ENCODE measurements at regions not wholly inside any gene's neighbourhood (a gene's known extent, or its start where the extent isn't known, plus 50 kb on each side); places are given as distances from the start of the nearest gene placed in this dataset.

DNA sequence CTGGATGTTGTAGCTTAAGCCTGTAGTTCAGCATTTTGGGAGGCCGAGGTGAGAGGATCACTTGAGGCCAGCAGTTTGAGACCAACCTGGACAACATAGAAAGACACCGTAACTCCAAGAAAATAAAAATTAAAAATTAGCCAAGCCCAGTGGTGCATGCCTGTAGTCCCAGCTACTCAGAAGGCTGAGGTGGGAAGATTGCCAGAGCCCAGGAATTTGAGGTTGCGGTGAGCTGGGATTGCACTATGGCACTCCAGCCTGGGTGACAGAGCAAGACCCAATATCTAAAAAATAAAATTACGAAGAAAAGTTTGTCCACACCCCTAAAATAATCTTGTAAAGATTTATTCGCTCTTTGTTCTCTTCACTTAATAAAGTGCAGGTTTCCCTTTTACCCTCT lies 951.0 kb downstream of the TYW1 start (continued):
- TF ChIP-seq CHD7 (IDR thresholded peaks at IDR 0.05; ENCODE audit: insufficient replicate concordance, low read length): no peak

Measured in H1 (cell line).